Stimulated activated CD4-positive, alpha-beta T cell treated with anti-CD3 and anti-CD28 coated beads, Interleukin-4, amount 100 ng/mL, for 1 hour (primary cell): ENCODE measurements at regions not wholly inside any gene's neighbourhood (a gene's known extent, or its start where the extent isn't known, plus 50 kb on each side); places are given as distances from the start of the nearest gene placed in this dataset.

ENCODE experiments used
- DNase-seq: peaks from one replicate; pipeline ENCODE4 v3.0.0-alpha.2; 2020

GRCh38 chr21:28641731-28642130 is 350.9 kb downstream of the LTN1 start:
- DNase-seq: no peak

DNA sequence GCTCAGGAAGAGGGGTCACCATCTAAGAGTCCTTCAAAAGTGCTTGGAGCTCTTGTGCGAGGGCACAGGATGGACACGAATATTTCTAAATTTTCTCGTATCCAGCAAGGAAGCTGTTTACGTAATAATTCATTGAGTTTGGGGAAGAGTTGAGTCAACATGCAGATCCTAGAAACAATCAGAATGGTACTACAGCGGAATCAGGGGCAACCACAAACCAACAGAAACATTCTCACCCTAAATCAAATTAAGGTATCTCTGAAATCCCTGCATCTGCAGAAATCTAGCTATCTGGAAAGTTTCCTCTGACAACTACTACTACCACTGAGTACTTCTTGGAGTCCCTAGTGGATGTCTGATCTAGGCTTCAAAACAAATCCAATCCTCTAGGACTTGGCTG is 352.4 kb downstream of the LTN1 start:
- no peak for DNase-seq

- DNase-seq: no peak
These were observed 352.9 kb downstream of the LTN1 start for GRCh38 chr21:28639737-28640136.

- DNase-seq: no peak
These were observed 355.7 kb downstream of the LTN1 start for GRCh38 chr21:28636752-28637691.

- no peak for DNase-seq
These were observed 357.1 kb downstream of the LTN1 start for GRCh38 chr21:28635541-28635940.

DNA sequence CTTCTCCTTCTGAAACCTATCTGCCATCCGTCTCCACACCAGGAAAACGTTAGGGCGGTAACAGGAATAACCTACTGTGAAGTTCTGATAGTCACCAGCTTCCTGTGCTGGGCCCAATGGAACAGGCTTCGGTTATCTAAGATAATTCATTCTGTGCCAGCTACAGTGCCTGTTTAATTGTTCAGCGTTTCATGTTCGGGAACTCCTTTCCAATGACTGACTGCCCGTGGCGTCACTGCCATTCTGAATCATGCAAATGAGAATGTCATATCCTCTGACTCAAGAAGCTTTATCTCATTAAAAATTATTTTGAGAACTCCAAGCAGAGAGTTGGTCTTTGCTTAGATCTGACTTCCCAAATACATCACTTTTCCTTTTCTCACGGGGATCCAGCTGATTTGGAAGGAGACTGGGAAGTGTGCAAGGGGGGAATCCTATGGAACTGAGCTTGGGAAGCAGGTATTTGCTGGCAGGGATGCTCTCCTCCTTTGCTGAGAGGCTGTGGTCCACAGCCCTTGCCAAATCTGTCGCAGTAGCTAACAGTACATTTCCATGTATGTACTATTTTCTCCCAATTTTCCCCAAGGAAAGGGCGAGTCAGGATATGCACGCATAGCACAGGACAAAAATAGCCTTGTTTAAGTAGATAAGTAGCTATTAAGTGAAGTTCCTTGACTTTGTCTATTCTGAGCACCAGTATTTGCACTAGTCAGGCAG is 358.7 kb downstream of the LTN1 start:
- no peak for DNase-seq

- no peak for DNase-seq
These were observed 359.8 kb downstream of the LTN1 start for GRCh38 chr21:28632755-28633408.

DNA sequence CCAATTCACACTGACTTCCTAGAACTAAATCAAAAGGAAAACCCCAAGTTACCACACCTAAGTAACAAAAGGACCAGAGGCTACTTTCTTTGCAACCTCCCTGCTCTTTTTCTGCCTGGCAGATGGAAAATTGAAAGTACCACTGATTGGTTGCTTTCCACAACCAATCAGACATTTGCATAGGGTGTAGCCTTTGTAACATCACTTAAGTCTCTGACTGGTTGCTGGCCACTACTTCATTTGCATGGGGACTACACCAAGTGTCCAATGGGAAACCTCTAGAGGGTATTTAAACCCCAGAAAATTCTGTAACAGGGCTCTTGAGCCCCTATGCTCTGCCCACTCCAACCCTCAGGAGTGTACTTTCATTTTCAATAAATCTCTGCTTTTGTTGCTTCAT is 365.0 kb downstream of the LTN1 start:
- no peak for DNase-seq

DNA sequence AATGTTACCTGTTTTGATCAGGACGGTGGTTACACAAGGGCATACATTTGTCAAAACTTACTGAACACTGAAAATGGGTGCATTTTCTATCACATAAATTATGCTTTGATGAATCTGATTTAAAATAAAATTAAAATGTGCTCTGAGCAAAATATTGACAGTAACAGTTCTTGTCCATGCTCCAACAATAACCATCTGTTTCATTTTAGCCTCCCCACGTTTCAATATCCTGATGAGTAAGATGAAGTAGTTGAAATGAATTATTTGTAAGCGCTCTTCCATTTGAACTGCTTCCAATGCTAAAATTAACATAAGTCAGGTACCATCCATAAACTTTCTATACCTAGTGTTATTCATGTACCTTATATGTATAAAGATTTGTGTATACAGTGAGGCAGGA is 365.4 kb downstream of the LTN1 start:
- DNase-seq: no peak

DNA sequence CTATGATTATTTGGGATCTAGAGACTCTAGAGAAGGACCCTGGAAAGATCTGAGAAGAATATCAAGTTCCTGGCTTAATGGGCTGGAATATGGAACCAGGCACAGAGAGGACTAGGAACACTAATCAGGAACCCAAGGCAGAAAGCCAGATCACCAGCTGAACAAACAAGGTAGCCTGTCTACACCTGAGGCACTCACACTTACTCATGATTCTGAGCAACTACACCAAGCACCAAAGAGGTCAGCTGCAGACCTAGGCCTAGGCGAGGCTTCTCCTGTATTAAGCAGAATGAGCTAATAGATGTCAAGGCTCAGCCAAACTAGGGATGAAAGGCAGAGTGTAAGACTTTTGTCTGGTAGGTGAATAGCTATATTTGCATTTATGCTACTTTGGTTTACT is 368.1 kb downstream of the LTN1 start:
- no peak for DNase-seq

GRCh38 chr21:28617300-28617699 is 375.4 kb downstream of the LTN1 start:
- DNase-seq: no peak

DNA sequence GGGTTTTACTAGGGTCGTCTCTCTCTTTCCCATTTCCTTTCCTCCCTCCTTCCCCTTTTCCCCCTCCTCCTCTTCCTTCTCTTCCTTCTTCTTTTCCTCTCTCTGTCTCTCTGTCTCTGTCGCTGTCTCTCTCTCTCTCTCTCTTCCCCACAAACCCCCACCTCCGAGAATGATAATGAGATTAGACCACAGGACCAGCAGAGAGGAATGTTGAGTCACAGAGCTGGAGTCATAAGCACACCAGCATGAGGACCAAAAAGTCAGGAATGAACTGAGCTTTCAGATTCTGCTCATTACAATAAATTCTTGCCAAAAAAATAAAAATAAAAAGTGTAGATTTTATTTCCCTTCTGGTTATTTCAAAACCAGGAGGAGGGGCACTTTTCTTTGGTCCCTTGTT is 377.4 kb downstream of the LTN1 start:
- DNase-seq: no peak

- no peak for DNase-seq
These were observed 377.9 kb downstream of the LTN1 start for GRCh38 chr21:28614791-28615190.

- no peak for DNase-seq
These were observed 384.0 kb downstream of the LTN1 start for GRCh38 chr21:28608646-28609045.

- no peak for DNase-seq
These were observed 385.1 kb downstream of the LTN1 start for GRCh38 chr21:28607545-28607944.

DNA sequence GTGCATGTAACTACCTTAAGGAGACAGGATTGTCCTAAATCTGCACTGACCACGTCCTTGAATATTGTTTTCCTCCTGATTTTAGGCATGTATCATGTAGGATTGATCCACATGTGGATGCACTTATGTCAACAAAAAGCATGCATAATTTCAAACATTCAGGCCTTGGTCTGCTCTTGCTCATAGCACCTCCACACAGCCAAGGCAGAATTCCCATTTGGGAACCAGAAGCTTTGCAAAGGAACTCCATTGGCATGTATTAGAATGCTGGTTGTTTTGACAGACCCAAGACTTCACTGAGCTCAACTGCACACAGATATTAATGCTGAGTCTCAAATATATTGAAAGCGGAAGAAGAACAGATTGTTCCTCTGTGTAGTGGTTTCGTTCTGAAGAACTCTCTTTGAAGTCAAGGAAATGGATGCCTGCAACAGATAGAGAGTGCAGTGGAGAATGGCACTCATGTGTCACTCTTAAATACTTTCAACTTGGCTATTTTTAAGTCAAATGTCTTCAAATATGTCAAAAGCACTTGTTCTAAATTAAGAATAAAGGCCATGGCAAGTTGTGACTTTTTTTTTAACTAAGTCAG is 387.6 kb downstream of the LTN1 start:
- DNase-seq: no peak

DNA sequence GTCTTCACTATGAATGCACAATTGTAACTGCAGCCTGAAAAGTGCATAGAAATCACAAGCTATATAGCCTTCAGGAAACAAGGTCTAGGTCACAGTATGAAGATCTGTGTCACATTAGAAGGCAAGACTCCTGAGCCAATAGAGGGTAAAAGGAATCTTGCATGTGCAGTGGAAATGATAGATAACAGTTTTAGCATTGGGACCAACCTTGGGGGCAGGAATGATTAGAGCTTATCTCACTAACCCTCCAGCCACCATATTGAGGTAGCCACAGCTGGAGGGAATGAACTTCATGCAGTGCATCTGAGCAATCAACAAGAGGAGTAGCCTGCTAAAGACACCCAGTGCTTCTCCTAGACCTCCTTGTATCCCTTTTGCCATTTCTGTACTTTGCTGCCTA is 390.1 kb downstream of the LTN1 start:
- no peak for DNase-seq

DNA sequence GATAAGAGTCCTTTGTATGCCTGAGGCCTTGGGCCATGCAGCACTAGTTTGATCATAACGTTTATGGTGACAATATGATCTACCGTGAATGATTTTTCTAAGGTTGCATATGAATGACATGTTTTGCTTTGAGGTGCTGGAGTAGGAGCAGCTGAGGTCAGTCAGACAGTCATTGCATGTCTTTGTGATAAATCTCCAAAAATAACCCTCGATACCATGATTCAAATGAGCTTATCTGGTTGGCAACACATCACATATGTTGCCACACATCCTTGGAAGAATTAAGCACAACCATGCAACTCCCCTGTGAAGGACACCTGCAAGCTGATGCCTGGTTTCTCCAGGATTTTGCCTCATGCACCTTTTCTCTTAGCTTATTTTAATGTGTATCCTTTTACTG is 394.5 kb downstream of the LTN1 start:
- DNase-seq: no peak

GRCh38 chr21:28592205-28592865 is 400.3 kb downstream of the LTN1 start:
- no peak for DNase-seq

DNA sequence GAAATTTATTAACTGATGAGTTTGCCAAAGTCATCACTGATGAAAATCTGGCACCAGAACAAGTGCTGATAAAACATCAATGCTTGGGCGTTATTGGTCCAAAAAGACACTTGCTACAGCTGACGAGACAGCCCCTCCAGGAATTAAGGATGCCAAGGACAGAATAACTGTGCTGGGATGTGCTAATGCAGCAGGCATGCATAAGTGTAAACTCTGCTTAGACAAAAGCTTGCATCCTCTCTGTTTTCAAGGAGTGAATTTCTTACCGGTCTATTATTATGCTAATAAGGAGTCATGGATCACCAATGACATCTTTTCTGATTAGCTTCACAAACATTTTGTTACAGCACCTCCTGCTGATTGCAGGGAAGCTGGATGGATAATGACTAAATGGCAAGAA is 402.0 kb downstream of the LTN1 start:
- no peak for DNase-seq

GRCh38 chr21:28590026-28590425 is 402.7 kb downstream of the LTN1 start:
- no peak for DNase-seq

GRCh38 chr21:28588997-28589396 is 403.7 kb downstream of the LTN1 start:
- DNase-seq: no peak

GRCh38 chr21:28587748-28588147 is 404.9 kb downstream of the LTN1 start:
- no peak for DNase-seq
